ENCODE measurements at regions not wholly inside any gene's neighbourhood (a gene's known extent, or its start where the extent isn't known, plus 50 kb on each side); places are given as distances from the start of the nearest gene placed in this dataset.

GRCh38 chr3:73216310-73216709 is 154.9 kb downstream of the EBLN2 start:
- TF ChIP-seq CTCF (IDR thresholded peaks at IDR 0.05) (no peak), POLR2A (IDR thresholded peaks at IDR 0.05) (no peak)
